ENCODE measurements at regions not wholly inside any gene's neighbourhood (a gene's known extent, or its start where the extent isn't known, plus 50 kb on each side); places are given as distances from the start of the nearest gene placed in this dataset.

GRCh38 chr7:47696152-47696710 lies 114.3 kb upstream of the TNS3 start:
- no peak for TF ChIP-seq CTCF (IDR thresholded peaks at IDR 0.05)
- TF ChIP-seq POLR2A (IDR thresholded peaks at IDR 0.05): no peak

All from testis (tissue), 2 donors.